Gastroesophageal sphincter (tissue), 3 donors: ENCODE measurements at regions not wholly inside any gene's neighbourhood (a gene's known extent, or its start where the extent isn't known, plus 50 kb on each side); places are given as distances from the start of the nearest gene placed in this dataset.

Source experiments
- CTCF ChIP-seq, 4 experiments: fragments of 200-600 bp in 2 of 4; fragments of 450-650 bp in 2 of 4; sonication (generic) in 1 of 4; IDR thresholded peaks; one replicate each; pipeline ENCODE4 v1.5.1; 2017 to 2019; ENCODE audit warnings: antibody characterized with exemption in 4 of 4, mild to moderate bottlenecking in 2 of 4, moderate library complexity in 2 of 4
- POLR2A ChIP-seq, 2 donors: fragments of 450-650 bp; IDR thresholded peaks; one replicate each; pipeline ENCODE4 v1.6.1; 2017; ENCODE audit warnings: antibody characterized with exemption in 2 of 2, mild to moderate bottlenecking in 2 of 2, moderate library complexity in 1 of 2
- POLR2AphosphoS5 ChIP-seq: sonication (generic); formaldehyde crosslinking; IDR thresholded peaks from one replicate; pipeline ENCODE4 v1.6.1; 2017; ENCODE audit warnings: antibody characterized with exemption

GRCh38 chr12:78390920-78391319, 473.7 kb upstream of the SYT1 start:
- TF ChIP-seq CTCF (IDR thresholded peaks at IDR 0.05) = no peak
- no peak for TF ChIP-seq POLR2AphosphoS5
- no peak for TF ChIP-seq POLR2A (IDR thresholded peaks at IDR 0.05)
